NCI-H1436 (cell line): ENCODE measurements at regions not wholly inside any gene's neighbourhood (a gene's known extent, or its start where the extent isn't known, plus 50 kb on each side); places are given as distances from the start of the nearest gene placed in this dataset.
"Not testable (repeated sequence)": the region's sequence is repeated elsewhere in the genome, so short reads cannot be mapped to it uniquely, and the experiment has no call there.

ENCODE experiments used
- DNase-seq: peaks from one replicate; lab custom pipeline; 2025; lab: John Stamatoyannopoulos, UW

DNA sequence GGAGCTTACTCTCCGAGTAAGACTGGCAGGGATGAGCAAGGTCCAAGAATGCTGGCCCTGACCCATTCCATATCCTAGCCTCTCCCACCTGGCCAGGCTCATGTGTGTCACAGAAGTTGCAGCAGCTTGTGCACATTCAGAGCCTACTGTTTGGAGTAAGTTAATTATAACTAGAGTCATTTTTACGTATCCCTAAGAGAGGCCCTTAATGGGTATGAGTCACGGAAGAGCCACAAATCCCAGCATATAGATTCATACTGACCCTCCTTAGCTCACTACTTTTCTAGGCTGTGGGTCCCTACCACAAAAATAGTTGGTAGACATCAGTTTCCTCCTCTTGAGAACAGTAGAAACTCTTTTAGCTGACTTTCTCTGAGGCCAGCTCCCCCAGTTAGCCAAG, 118.3 kb upstream of the FRG1 start:
- no peak for DNase-seq

DNA sequence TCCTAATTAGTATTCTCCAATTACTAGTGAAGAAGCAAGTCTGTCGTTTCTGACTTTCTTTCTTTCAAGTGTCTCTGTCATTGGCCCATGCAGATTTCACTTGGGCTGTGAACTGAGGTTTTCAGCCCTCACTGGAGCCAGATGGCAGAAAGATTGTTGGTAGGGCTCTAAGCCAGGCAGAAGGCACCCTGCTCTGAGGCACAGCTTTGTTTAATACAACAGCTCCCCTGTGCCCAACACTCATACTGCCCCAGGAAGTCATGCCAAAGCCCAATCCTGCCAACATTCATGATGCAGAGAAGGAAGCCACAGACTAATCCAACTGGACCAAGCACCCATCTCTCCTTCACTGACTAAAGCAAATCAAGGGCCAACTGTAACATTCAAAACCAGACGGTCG, 117.1 kb upstream of the FRG1 start:
- DNase-seq: no peak

DNA sequence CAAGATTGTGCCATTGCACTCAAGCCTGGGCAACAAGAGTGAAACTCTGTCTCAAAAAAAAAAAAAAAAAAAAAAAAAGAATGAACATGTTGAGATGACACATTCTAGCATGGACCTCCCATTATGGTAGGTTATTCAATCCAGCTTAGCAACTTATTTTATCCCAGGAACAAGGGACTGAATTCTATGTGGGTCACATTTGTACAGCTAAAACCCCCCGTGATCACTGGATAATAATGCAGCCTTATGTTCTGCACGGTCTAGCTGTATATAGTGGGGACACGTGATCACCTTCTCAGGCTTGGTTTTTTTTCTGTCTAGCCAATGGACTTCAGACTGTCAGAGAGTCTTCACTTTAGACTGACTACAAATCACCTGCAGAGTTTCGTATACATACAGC, 115.2 kb upstream of the FRG1 start:
- no peak for DNase-seq

DNA sequence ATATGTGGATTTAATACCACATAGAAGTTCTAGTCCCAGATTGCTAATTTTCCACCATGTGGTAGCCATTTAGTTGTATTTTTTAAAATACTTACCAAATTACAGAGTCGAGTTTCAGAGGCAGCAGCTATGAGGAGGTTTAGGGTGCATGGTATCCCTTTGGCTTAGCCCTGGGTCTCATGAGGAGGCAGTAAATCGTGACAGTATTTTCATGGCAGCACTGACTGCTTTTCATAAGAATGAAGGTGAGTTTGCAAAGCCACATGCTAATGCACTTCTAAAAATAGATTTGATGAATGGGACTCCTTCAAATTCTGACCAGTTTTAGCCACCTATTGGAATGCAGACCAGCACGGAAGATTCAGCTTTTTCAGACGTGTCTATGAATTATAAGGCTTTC, 114.0 kb upstream of the FRG1 start:
- no peak for DNase-seq

DNA sequence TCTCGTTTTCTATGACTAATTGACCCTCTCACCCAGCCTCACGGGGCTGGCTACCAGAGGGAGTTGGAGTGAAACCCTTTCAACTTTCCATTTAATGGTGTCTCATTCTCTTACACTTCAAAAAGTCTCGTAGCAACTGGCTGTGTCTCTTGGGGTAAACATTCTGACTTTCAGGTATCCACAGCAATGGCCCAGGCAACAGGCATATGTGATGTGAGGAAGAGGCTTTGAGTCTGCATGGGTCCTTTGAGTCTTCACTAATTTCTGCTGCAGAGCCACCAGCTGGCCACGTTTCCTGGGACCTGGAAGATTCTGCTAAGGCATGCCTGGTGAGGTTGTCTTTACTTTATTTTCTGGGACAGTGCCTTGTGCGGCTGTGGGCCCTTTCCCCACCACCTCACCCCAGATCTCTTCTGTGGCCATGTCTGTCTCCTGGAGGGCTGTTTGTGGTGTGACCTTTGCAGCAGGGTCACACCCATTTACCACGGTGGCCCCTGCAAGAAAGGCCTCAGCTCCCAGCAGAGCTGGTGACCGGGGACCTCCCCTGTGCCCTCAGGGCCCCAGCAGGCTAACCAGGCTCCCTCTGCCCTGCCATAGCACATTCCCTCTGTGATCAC, 112.5 kb upstream of the FRG1 start:
- no peak for DNase-seq

DNA sequence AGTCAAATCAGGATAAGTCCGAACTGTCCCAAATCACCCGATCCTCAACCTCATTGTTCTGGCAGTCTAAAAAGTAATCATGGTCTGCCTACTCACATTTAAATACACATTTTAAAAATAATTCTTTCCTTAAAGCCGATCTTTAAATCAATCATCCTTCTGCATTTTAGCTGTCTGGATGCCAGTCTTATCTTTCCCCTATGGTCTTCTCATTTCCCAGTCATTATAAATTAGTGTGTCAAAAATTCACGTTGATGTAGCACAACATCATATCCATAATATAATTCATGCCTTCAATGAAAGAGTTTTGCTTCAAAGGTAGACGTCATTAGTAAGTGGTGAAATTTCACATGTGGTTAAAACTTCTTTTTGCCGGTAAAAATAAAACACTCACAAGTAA, 108.1 kb upstream of the FRG1 start:
- no peak for DNase-seq

DNA sequence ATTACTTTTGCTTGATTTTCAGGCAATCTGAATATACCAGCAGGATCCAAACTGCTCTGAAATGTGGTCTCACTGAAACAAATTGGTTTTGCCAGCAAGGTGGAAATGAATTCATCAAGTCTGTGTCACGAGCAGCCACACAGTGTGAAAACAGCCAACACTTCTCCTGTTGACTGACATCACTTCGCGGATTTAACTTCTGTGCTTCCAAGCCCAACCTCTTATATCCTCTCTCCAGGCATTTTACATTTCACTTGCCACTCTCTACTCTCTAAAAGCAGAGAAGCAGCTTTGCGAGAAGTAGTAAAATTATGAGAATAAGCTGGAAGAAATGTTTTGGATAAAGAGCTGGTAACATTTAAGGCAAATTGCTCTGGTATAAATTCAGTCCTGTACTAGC, 106.1 kb upstream of the FRG1 start:
- DNase-seq: no peak

DNA sequence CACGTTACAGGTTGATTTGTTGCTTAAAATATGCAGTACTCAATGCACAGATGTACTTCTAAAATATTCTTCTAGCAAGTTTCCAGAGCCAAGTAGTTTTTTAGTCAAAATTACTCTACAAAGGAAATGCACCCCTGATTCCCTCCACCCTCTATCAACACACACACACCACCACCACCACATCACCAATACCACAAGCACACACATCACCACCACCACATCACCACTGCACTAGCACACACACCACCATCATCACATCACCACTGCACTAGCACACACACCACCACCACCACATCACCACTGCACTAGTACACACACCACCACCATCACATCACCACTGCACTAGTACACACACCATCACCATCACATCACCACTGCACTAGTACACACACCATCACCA, 105.2 kb upstream of the FRG1 start:
- DNase-seq: no peak

DNA sequence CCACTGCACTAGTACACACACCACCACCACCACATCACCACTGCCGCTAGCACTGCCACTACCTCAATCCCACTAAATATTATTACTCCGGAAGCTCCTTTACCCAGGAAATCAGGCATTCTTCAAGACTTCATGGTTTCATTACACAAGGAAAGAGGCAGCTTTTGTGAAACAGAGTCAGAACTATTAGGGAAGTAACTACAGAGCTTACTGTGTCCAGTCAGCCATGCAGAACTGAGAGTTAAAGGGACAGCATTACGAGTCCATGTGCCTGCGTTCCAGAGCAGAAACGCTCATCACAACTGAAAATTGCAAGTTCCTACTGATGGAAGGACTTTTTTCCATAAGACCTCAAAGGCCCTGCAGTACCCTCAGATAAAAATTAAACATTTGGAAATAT, 103.2 kb upstream of the FRG1 start:
- no peak for DNase-seq

DNA sequence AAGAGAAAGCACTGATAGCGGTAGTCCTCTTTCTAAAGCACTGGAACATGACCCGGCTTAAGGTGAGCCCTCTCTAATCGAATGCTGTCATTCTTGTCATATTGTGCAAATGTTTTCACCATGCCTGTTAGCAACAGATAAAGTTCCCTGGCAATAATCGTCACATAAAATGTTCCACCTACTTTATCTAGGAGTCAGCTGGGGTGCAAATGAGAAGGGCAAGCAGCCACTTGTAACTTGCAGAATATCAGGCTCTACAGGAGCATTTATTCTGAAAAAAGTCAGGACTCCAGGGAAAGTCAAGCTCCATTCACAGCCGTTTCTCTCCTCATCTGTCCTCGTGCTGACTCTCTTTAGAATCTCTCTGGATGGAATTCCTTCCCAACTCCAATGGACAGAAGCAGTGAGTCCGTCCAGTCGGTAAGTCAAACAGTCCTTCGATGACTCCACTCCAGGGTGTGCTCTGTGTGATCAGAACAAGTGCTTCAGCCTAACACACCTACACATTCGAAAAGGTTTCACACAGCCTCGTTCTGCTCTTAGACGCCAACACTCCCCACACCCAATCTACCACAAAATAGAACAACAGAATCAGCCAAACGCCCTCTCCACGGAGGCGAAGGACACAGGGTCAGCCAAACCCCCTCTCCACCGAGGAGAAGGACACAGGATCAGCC, 101.7 kb upstream of the FRG1 start:
- no peak for DNase-seq

DNA sequence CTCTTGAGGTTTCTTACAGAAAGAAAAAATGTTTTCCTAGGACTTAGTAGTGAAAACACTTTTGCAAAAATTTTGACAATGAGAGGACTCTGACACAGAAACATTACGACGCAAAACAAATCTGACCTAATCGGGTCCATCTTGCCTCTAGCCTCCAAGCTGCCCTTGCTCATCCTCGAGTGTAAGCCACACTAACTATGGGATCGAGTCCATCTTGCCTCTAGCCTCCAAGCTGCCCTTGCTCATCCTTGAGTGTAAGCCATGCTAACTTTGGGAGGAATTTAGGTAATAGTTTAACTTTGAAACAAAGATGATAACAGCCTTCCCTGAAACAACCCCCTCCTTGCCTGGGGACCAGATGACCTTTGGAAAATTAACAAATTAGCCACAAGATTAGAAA, 100.3 kb upstream of the FRG1 start:
- no peak for DNase-seq

DNA sequence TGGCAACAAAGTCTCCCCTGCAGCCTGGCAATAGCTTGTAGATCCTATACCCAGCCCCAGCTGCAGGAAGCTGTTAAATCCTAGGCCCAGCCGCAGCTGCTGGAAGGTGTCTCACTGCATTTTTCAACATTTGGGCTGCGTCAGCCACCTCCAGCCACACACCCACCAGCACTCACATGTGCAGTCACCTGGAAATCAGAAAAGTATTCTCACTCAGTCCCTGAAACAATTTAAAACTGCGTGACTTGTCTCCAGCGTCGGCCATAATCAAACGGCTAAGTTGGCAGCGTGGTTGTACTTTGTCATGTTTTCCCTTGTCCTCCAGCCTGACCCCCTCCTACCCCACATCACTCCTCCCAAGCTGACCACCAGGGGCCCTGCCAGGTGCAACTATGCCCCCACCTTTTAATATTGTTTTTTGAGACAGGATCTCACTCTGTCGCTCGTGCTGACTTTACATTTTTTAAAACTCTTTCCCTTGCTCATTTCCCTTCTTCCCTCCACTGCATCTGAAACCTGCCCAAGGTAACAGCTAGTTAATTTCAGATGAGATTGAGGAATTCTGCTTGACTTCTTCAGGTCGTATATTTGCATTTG, 97.2 kb upstream of the FRG1 start:
- no peak for DNase-seq

DNA sequence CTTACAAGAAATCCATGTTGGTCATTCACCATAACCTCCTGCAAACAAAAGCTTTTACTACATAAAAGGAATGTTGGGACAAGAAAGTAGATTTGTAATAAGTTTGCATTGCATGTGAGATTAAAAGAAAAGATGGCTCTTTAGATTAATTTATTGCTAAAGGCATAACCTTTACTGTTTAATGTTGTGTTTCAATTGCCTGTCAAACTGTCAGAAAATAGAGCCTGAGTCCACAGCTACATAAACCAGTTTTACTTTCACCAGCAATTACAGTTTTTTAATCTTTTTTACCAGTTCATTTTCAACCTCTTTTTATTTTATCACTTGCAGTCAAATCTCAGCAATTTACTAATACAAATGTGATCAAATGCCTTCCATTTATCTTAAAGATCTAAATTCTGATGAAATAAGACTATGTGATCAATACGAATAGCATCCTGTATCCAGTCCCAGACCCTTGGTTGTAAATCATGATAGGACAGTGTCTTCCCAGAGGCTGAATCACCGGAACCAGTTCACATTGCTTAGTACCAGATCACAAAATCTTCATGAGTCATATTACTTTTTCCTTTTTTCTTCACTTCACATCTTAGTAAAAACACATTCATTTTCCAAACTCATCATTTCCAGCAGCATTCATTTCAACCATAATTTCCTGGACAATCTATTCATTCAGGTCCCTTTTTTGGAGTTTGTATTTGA, 95.4 kb upstream of the FRG1 start:
- no peak for DNase-seq

DNA sequence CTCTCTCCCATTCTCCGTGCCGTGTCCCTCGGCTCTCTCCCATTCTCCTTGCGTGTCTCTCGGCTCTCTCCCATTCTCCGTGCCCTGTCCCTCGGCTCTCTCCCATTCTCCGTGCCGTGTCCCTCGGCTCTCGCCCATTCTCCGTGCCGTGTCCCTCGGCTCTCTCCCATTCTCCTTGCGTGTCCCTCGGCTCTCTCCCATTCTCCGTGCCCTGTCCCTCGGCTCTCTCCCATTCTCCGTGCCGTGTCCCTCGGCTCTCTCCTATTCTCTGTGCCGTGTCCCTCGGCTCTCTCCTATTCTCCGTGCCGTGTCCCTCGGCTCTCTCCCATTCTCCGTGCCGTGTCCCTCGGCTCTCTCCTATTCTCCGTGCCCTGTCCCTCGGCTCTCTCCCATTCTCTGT, 94.6 kb upstream of the FRG1 start:
- not testable (repeated sequence) for DNase-seq

DNA sequence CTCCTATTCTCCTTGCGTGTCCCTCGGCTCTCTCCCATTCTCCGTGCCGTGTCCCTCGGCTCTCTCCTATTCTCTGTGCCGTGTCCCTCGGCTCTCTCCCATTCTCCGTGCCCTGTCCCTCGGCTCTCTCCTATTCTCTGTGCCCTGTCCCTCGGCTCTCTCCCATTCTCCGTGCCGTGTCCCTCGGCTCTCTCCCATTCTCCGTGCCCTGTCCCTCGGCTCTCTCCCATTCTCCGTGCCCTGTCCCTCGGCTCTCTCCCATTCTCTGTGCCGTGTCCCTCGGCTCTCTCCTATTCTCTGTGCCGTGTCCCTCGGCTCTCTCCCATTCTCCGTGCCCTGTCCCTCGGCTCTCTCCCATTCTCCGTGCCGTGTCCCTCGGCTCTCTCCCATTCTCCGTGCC, 94.1 kb upstream of the FRG1 start:
- not testable (repeated sequence) for DNase-seq

DNA sequence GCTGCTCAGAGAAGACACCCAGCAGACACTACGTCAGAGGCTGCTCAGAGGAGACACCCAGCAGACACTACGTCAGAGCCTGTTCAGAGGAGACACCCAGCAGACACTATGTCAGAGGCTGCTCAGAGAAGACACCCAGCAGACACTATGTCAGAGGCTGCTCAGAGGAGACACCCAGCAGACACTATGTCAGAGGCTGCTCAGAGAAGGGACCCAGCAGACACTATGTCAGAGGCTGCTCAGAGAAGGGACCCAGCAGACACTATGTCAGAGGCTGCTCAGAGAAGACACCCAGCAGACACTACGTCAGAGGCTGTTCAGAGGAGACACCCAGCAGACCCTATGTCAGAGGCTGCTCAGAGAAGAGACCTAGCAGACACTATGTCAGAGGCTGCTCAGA, 92.0 kb upstream of the FRG1 start:
- DNase-seq: not testable (repeated sequence)

DNA sequence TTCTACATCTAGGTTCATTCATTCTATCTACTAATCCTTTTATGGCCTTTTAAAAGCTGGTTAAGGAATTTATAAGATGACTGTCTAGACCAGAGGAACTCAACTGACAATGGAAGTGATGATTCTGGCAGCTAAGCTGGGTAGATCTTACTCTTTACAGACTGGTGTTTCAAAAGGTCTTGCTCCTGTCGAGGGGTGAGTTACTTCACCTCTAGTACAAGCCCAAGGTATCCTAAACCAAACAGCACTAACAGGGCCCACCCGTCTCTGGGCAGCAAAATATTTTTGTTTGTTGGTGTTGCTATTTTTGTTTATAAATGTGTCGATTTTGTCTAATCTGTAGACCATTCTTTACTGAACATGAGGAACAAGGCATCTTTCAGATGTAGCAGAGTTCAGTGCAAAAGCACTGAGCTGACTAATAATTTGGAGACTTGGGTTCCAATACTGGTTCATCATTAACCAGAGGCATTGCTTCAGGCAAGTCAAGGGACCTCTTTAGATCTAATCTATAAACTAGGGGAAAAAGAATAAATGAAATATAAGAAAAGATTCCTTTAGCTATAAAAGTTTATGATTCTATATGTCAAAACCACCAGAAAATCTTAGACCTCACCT, 90.3 kb upstream of the FRG1 start:
- DNase-seq: no peak

DNA sequence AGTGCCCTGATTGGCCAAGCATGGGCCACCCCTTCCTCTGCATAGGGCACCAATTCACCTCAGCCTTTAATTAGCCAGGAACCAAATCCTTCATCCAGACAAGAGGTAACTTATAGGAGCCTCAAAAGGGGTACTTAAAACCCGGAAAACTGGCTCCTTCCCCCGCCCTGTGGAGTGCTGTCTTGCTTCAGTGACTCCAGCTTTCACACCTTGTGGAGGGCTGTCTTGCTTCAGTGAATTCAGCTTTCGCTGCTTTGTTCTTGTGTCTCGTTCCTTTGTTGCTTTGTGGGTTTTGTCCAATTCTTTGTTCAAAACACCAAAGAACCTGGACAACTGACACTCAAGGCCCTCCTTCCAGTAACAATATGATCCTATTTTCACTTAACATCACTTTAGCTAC, 82.2 kb upstream of the FRG1 start:
- no peak for DNase-seq

DNA sequence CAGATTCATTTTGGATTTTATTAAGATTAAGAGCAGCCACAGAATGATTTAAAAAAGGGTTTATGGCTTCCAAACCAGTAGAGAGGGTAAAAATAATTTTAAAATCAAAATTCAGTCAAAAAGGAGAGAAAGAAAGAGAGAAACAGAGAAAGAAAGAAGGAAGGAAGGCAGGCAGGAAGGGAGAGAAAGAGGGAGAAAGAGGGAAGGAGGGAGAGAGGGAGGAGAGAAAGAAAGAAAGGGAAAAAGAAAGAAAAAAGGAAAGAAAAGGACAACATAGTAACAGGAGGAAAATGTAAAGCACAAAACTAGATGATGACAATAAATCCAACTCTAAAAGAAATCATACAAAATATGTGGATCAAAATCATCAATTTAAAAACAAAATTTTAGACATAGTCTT, 79.6 kb upstream of the FRG1 start:
- DNase-seq: no peak

DNA sequence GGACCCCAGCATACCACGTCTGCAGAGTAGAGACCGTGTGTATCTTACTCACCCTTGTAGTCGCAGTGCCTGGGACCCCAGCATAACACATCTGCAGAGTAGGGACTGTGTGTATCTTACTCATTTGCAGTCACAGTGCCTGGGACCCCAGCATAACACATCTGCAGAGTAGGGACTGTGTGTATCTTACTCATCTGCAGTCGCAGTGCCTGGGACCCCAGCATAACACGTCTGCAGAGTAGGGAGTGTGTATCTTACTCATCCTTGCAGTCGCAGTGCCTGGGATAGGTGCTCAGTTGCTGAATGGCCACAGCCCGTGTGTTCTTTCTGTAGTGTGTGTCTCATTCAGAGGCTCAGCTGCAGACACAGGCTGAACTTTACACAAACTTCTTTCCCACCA, 71.4 kb upstream of the FRG1 start:
- DNase-seq: no peak

DNA sequence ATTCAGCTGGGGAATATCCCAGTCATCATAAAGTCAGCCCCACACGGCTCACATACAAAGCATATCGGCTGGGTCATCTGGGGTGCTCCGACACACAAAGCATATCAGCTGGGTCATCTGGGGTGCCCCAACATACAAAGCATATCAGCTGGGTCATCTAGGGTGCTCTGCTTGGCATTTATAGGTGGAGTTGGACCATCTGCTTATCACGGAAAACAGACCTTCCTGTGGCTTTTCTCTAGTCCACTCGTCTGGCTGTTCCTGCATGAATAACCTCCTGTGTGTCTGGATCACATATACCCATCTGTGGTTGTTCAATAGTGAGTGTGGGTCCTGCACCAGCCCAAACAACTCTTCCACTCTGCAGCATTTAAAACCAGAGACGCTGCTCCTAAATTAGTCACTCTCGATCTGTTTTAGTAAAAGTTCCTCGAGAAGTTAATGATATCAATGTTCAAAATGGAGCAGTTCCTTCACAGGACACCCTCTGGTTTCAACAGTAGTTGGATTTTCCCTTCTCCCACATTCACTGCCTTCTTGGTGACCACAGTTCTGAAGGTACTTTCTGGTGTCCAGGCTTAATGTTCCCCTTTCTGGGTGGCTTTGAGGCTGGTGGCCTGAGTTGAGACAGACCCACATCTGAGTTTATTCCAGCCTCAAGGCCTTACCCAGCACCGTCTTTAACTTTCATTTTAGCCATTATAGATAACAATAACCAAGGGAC, 70.0 kb upstream of the FRG1 start:
- DNase-seq: no peak

DNA sequence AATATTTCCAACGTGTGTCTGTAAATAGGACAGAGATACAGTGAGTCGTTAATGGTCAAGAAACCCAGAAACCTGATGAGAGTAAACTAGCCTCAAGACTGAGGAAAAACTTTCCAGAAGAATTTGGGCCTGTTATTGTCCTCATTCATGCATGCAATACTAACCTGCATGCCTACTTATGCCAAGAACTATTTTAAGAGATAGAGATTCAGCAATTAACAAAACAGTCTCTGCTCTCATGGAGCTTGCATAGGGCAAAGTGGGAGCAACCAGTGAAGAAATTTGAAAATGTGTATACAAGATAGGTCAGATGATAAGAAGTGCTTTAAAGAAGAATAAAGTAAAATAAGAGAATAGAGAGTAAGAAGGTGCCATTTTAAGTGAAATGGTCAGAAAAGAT, 66.1 kb upstream of the FRG1 start:
- no peak for DNase-seq
